ENCODE measurements at regions not wholly inside any gene's neighbourhood (a gene's known extent, or its start where the extent isn't known, plus 50 kb on each side); places are given as distances from the start of the nearest gene placed in this dataset.

DNA sequence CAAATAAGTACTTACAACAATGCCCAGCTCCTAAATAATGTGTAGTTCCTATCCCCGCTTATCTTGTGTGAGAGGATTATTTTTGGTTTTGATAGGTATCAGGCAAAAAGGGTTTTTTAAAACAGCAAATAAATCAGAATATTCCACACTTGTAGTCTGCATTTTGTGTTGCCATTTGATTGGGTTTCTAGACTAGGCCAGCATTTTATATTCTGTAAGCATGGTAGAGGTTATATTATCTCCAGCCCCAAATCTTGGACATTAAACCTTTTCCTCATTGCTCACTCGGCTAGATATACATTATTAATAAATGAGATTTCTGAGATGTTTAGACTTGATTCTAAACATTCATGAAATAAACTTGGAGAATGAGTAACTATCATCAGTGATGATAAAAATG lies 165.7 kb upstream of the C1orf21 start:
- TF ChIP-seq, protein P1, sequence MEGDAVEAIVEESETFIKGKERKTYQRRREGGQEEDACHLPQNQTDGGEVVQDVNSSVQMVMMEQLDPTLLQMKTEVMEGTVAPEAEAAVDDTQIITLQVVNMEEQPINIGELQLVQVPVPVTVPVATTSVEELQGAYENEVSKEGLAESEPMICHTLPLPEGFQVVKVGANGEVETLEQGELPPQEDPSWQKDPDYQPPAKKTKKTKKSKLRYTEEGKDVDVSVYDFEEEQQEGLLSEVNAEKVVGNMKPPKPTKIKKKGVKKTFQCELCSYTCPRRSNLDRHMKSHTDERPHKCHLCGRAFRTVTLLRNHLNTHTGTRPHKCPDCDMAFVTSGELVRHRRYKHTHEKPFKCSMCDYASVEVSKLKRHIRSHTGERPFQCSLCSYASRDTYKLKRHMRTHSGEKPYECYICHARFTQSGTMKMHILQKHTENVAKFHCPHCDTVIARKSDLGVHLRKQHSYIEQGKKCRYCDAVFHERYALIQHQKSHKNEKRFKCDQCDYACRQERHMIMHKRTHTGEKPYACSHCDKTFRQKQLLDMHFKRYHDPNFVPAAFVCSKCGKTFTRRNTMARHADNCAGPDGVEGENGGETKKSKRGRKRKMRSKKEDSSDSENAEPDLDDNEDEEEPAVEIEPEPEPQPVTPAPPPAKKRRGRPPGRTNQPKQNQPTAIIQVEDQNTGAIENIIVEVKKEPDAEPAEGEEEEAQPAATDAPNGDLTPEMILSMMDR (IDR thresholded peaks at IDR 0.05): no peak
- TF ChIP-seq POLR2A (IDR thresholded peaks at IDR 0.05): no peak
- no peak for TF ChIP-seq EP300 (IDR thresholded peaks at IDR 0.05)

Data from tibial nerve (tissue), 4 donors.